ENCODE measurements at regions not wholly inside any gene's neighbourhood (a gene's known extent, or its start where the extent isn't known, plus 50 kb on each side); places are given as distances from the start of the nearest gene placed in this dataset.
A peak's percentile ranks its signal among the peaks of the same experiment; 100 is the strongest.

DNA sequence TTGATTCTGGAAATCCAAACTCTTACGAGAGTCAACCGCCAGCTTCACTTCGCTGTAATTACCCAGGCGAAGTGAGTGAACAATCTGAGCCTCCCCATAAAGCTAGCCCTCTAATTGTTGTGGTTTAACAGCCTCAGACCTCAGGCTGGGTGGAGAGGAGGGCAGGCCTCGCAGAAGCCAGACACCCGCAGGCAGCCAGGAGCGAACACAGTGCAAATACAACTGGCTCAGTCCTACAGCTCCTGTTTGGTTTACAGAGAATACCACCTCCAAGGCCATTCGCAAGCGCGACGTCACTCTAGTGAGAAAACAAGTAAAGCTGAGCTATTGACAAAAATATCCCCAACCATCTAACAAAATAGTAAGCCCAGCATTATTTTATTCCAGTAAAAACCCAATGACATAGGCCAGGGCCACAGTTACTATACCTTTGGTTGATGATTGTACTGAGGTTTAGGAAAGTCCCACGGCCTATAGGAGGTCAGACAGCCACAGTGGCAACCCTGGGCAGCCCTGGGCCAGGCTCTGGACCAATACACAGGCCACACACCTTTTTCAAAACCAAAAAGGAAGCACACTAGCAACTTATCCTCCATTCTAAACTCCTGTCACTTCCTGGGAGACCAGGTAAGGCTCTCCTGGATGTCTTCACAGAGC is 163.3 kb downstream of the ETS2 start:
- Histone ChIP-seq H3K9me3 (ENCODE audit: control insufficient read depth, insufficient read depth, low read depth, low read length) (no peaks in the 10 kb centered on the region), H3K4me1 (ENCODE audit: control insufficient read depth, insufficient read depth, low read length) (peaks cover 2% of the 10 kb centered on the region; the same call in 1 of the 2 replicates), H3K4me3 (ENCODE audit: low read depth, low read length) (no peak overlapping the region), H3K27ac (ENCODE audit: extremely low read depth, low read depth, low read length) (no peak overlapping the region), H3K36me3 (ENCODE audit: control insufficient read depth in 2 of 2, insufficient read depth in 1 of 2, low read length in 2 of 2) (no peaks in the 10 kb centered on the region)
- POLR2A ChIA-PET, result interaction anchor here (0.5 kb wide), 1 partner anchor 46 kb away, joined by 4 read pairs; no protein-coding TSS in a partner anchor
- CTCF ChIA-PET, result interaction anchor here (0.6 kb wide), 1 partner anchor 9 kb away, joined by 3 read pairs; no protein-coding TSS in a partner anchor
- peak; percentile 41 for TF ChIP-seq ZNF341 (tag by site-specific recombination; IDR thresholded peaks at IDR 0.05; ENCODE audit: low read depth)
- no peak for TF ChIP-seq REST (tag by site-specific recombination; IDR thresholded peaks at IDR 0.05)
- no peak for TF ChIP-seq ZNF76 (tag by site-specific recombination; IDR thresholded peaks at IDR 0.05; ENCODE audit: borderline replicate concordance, low read depth)
- no peak for TF ChIP-seq ZNF658 (tag by site-specific recombination; IDR thresholded peaks at IDR 0.05)
- TF ChIP-seq, protein P1, sequence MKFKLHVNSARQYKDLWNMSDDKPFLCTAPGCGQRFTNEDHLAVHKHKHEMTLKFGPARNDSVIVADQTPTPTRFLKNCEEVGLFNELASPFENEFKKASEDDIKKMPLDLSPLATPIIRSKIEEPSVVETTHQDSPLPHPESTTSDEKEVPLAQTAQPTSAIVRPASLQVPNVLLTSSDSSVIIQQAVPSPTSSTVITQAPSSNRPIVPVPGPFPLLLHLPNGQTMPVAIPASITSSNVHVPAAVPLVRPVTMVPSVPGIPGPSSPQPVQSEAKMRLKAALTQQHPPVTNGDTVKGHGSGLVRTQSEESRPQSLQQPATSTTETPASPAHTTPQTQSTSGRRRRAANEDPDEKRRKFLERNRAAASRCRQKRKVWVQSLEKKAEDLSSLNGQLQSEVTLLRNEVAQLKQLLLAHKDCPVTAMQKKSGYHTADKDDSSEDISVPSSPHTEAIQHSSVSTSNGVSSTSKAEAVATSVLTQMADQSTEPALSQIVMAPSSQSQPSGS (tag by site-specific recombination; IDR thresholded peaks at IDR 0.05; ENCODE audit: low read depth), result peak; percentile 50; the same call in 1 of the 2 replicates
- peak; percentile 48; the same call in 1 of the 2 replicates for TF ChIP-seq GLIS1 (tag by site-specific recombination; IDR thresholded peaks at IDR 0.05)
- peak; percentile 72 for TF ChIP-seq EGR2 (tag by site-specific recombination; IDR thresholded peaks at IDR 0.05; ENCODE audit: low read depth)
- TF ChIP-seq SP7 (tag by site-specific recombination; IDR thresholded peaks at IDR 0.05), result peak; percentile 94
- TF ChIP-seq ZNF558 (tag by site-specific recombination; IDR thresholded peaks at IDR 0.05), result no peak
- TF ChIP-seq ZNF335 (tag by site-specific recombination; conservative IDR thresholded peaks at IDR 0.05), result no peak; the same call in 1 of the 2 replicates
- TF ChIP-seq ZFP3 (tag by site-specific recombination; IDR thresholded peaks at IDR 0.05; ENCODE audit: low read depth), result no peak
- peak; percentile 34 for TF ChIP-seq ZSCAN16 (tag by site-specific recombination; IDR thresholded peaks at IDR 0.05)
- no peak for TF ChIP-seq ZNF138 (tag by site-specific recombination; IDR thresholded peaks at IDR 0.05; ENCODE audit: borderline replicate concordance)
- TF ChIP-seq MZF1 (tag by site-specific recombination; IDR thresholded peaks at IDR 0.05; ENCODE audit: borderline replicate concordance), result no peak
- TF ChIP-seq ZNF555 (tag by site-specific recombination; conservative IDR thresholded peaks at IDR 0.05), result no peak
- no peak for TF ChIP-seq ZBTB17 (tag by site-specific recombination; IDR thresholded peaks at IDR 0.05)
- peak; percentile 54 for TF ChIP-seq WT1 (tag by site-specific recombination; IDR thresholded peaks at IDR 0.05)
- TF ChIP-seq ZNF426 (tag by site-specific recombination; IDR thresholded peaks at IDR 0.05), result no peak
- TF ChIP-seq GFI1B (tag by site-specific recombination; IDR thresholded peaks at IDR 0.05), result 0 out of 2 replicates have a peak, but pooled peaks have one; percentile 25
- TF ChIP-seq ZNF302 (tag by site-specific recombination; IDR thresholded peaks at IDR 0.05; ENCODE audit: low read depth), result no peak
- no peak for TF ChIP-seq ZNF624 (tag by site-specific recombination; IDR thresholded peaks at IDR 0.05)
- TF ChIP-seq, protein P2, sequence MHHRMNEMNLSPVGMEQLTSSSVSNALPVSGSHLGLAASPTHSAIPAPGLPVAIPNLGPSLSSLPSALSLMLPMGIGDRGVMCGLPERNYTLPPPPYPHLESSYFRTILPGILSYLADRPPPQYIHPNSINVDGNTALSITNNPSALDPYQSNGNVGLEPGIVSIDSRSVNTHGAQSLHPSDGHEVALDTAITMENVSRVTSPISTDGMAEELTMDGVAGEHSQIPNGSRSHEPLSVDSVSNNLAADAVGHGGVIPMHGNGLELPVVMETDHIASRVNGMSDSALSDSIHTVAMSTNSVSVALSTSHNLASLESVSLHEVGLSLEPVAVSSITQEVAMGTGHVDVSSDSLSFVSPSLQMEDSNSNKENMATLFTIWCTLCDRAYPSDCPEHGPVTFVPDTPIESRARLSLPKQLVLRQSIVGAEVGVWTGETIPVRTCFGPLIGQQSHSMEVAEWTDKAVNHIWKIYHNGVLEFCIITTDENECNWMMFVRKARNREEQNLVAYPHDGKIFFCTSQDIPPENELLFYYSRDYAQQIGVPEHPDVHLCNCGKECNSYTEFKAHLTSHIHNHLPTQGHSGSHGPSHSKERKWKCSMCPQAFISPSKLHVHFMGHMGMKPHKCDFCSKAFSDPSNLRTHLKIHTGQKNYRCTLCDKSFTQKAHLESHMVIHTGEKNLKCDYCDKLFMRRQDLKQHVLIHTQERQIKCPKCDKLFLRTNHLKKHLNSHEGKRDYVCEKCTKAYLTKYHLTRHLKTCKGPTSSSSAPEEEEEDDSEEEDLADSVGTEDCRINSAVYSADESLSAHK (tag by site-specific recombination; IDR thresholded peaks at IDR 0.05), result 0 out of 2 replicates have a peak, but pooled peaks have one; percentile 26
- TF ChIP-seq ZNF10 (tag by site-specific recombination; IDR thresholded peaks at IDR 0.05), result no peak
- TF ChIP-seq ZNF48 (tag by site-specific recombination; IDR thresholded peaks at IDR 0.05), result no peak
- peak; percentile 98 for TF ChIP-seq OSR2 (tag by site-specific recombination; IDR thresholded peaks at IDR 0.05)
- TF ChIP-seq ZNF37A (tag by site-specific recombination; IDR thresholded peaks at IDR 0.05), result no peak
- TF ChIP-seq ZFHX2 (tag by site-specific recombination; conservative IDR thresholded peaks at IDR 0.05), result peak; percentile 79
- TF ChIP-seq BCL11B (tag by site-specific recombination; IDR thresholded peaks at IDR 0.05; ENCODE audit: low read depth), result no peak
- no peak for TF ChIP-seq ZNF114 (tag by site-specific recombination; IDR thresholded peaks at IDR 0.05)
- no peak for TF ChIP-seq ZNF768 (tag by site-specific recombination; IDR thresholded peaks at IDR 0.05)
